HEK293 (cell line): ENCODE measurements at regions not wholly inside any gene's neighbourhood (a gene's known extent, or its start where the extent isn't known, plus 50 kb on each side); places are given as distances from the start of the nearest gene placed in this dataset.

Experiments used
- CTCF ChIA-PET: fragments of 350-600 bp; formaldehyde crosslinking; extraction: SDS; loops from one replicate; lab custom pipeline; 2021; ENCODE audit warnings: antibody characterized with exemption; lab: Yijun Ruan, JAX
- POLR2A ChIA-PET: fragments of 300-600 bp; formaldehyde crosslinking; extraction: SDS; loops from one replicate; lab custom pipeline; 2020; ENCODE audit warnings: antibody characterized with exemption, inconsistent platforms; lab: Yijun Ruan, JAX
- H3K27ac ChIP-seq: fragments of 200-500 bp; sonication (Bioruptor generic); 2 replicates; pipeline ENCODE4 v1.5.1; 2014; ENCODE audit warnings: low read depth, low read length, control low read depth, inconsistent platforms; ENCODE audit errors: extremely low read depth
- H3K36me3 ChIP-seq, 2 experiments: fragments of 200-500 bp in 1 of 2; sonication (Bioruptor generic) in 1 of 2; 1 replicate in 1 of 2; 2 replicates in 1 of 2; pipeline ENCODE4 v1.5.1; 2014 to 2017; ENCODE audit warnings: inconsistent platforms in 2 of 2, low read length in 2 of 2; ENCODE audit not compliant: control insufficient read depth in 2 of 2, insufficient read depth in 1 of 2
- H3K4me1 ChIP-seq: fragments of 200-500 bp; sonication (Bioruptor generic); 2 replicates; pipeline ENCODE4 v1.5.1; 2014; ENCODE audit warnings: mild to moderate bottlenecking, low read length, inconsistent platforms; ENCODE audit not compliant: control insufficient read depth, insufficient read depth
- H3K4me3 ChIP-seq: 2 replicates; pipeline ENCODE4 v1.5.1; 2011; ENCODE audit warnings: low read depth, mild to moderate bottlenecking, control low read depth, low read length, moderate library complexity
- H3K9me3 ChIP-seq: fragments of 200-500 bp; sonication (Bioruptor generic); 2 replicates; pipeline ENCODE4 v1.5.1; 2014; ENCODE audit warnings: low read depth, low read length, inconsistent platforms; ENCODE audit not compliant: control insufficient read depth, insufficient read depth
- HOXC10 ChIP-seq: sonication (generic); formaldehyde crosslinking; IDR thresholded peaks from 2 replicates; pipeline ENCODE4 v1.8.1; 2023; ENCODE audit warnings: mild to moderate bottlenecking, missing genetic modification reagents
- KLF16 ChIP-seq: fragments of 450-650 bp; formaldehyde crosslinking; IDR thresholded peaks from 2 replicates; pipeline ENCODE4 v1.5.1; 2017; ENCODE audit warnings: missing biosample characterization, missing genetic modification characterization
- MEIS1 ChIP-seq: sonication (generic); formaldehyde crosslinking; IDR thresholded peaks from 2 replicates; pipeline ENCODE4 v1.8.1; 2022; ENCODE audit warnings: missing genetic modification reagents, mild to moderate bottlenecking, borderline replicate concordance
- YY1 ChIP-seq: fragments of 450-650 bp; formaldehyde crosslinking; IDR thresholded peaks from 2 replicates; pipeline ENCODE4 v1.5.1; 2018; ENCODE audit warnings: missing biosample characterization, missing genetic modification characterization
- ZBTB1 ChIP-seq: fragments of 450-650 bp; formaldehyde crosslinking; IDR thresholded peaks from 2 replicates; pipeline ENCODE4 v1.5.1; 2016; ENCODE audit warnings: missing biosample characterization, missing genetic modification characterization
- ZNF266 ChIP-seq: fragments of 450-650 bp; formaldehyde crosslinking; IDR thresholded peaks from 2 replicates; pipeline ENCODE4 v1.5.1; 2016; ENCODE audit warnings: missing biosample characterization, missing genetic modification characterization, low read depth
- ZNF350 ChIP-seq: fragments of 450-650 bp; formaldehyde crosslinking; IDR thresholded peaks from 2 replicates; pipeline ENCODE4 v1.5.0; 2017; ENCODE audit warnings: missing biosample characterization, mild to moderate bottlenecking, missing genetic modification characterization
- ZNF37A ChIP-seq: fragments of 450-650 bp; IDR thresholded peaks from 2 replicates; pipeline ENCODE4 v1.5.1; 2018; ENCODE audit warnings: missing biosample characterization, missing genetic modification characterization
- ZNF514 ChIP-seq: fragments of 450-650 bp; formaldehyde crosslinking; IDR thresholded peaks from 2 replicates; pipeline ENCODE4 v1.5.1; 2016; ENCODE audit warnings: missing biosample characterization, missing genetic modification characterization
- ZNF544 ChIP-seq: fragments of 450-650 bp; formaldehyde crosslinking; IDR thresholded peaks from 2 replicates; pipeline ENCODE4 v1.5.0; 2017; ENCODE audit warnings: missing biosample characterization, missing genetic modification characterization
- ZNF571 ChIP-seq: fragments of 450-650 bp; formaldehyde crosslinking; IDR thresholded peaks from 2 replicates; pipeline ENCODE4 v1.5.0; 2017; ENCODE audit warnings: missing biosample characterization, missing genetic modification characterization
- ZNF626 ChIP-seq: fragments of 450-650 bp; sonication (Bioruptor Pico); formaldehyde crosslinking; IDR thresholded peaks from 2 replicates; pipeline ENCODE4 v1.5.1; 2018; ENCODE audit warnings: missing biosample characterization, missing genetic modification characterization, inconsistent platforms
- ZNF654 ChIP-seq: fragments of 450-650 bp; formaldehyde crosslinking; IDR thresholded peaks from 2 replicates; pipeline ENCODE4 v1.5.1; 2016; ENCODE audit warnings: low read depth, missing biosample characterization, missing genetic modification characterization
- TF ChIP-seq, protein P1 (sequence below): fragments of 450-650 bp; formaldehyde crosslinking; IDR thresholded peaks from 2 replicates; pipeline ENCODE4 v1.5.1; 2016; ENCODE audit warnings: missing biosample characterization, missing genetic modification characterization
- TF ChIP-seq, protein P2 (sequence below): fragments of 450-650 bp; formaldehyde crosslinking; IDR thresholded peaks from 2 replicates; pipeline ENCODE4 v1.5.1; 2016; ENCODE audit warnings: missing biosample characterization, missing genetic modification characterization
- TF ChIP-seq, protein P3 (sequence below): fragments of 450-650 bp; formaldehyde crosslinking; IDR thresholded peaks from 2 replicates; pipeline ENCODE4 v1.5.1; 2017; ENCODE audit warnings: missing biosample characterization, missing genetic modification characterization
- TF ChIP-seq, protein P4 (sequence below): fragments of 450-650 bp; formaldehyde crosslinking; IDR thresholded peaks from 2 replicates; pipeline ENCODE4 v1.5.1; 2016; ENCODE audit warnings: missing biosample characterization, missing genetic modification characterization
- TF ChIP-seq, protein P5 (sequence below): fragments of 450-650 bp; IDR thresholded peaks from 2 replicates; pipeline ENCODE4 v1.5.1; 2018; ENCODE audit warnings: missing biosample characterization, mild to moderate bottlenecking, missing genetic modification characterization
- TF ChIP-seq, protein P6 (sequence below): fragments of 450-650 bp; formaldehyde crosslinking; IDR thresholded peaks from 2 replicates; pipeline ENCODE4 v1.5.1; 2016; ENCODE audit warnings: missing biosample characterization, missing genetic modification characterization

DNA sequence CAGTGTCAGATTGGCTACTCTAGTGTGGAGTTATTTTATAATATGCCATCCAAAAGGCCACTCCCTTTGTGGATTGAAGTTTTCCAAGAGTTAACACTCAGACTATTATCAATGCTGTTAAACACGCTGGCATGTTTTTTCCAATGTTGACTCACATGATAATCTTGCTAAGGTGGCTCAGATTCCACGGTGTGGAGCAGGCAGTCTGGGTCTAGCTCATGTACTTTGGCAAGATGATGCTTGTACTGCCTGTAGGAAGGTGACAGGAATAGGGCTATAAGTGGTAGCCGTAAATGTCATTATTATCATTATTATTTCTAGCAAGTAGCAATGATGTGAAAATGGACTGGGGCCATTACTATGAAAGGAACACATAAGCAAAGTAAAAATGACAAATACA lies 79.4 kb upstream of the TBX20 start:
- Histone ChIP-seq H3K4me3 (no peak overlapping the region), H3K36me3 (no peaks in the 10 kb centered on the region), H3K4me1 (no peaks in the 10 kb centered on the region), H3K9me3 (no peaks in the 10 kb centered on the region), H3K27ac (no peak overlapping the region)
- POLR2A ChIA-PET: no interaction called here
- TF ChIP-seq ZNF37A: no peak
- TF ChIP-seq, protein P1, sequence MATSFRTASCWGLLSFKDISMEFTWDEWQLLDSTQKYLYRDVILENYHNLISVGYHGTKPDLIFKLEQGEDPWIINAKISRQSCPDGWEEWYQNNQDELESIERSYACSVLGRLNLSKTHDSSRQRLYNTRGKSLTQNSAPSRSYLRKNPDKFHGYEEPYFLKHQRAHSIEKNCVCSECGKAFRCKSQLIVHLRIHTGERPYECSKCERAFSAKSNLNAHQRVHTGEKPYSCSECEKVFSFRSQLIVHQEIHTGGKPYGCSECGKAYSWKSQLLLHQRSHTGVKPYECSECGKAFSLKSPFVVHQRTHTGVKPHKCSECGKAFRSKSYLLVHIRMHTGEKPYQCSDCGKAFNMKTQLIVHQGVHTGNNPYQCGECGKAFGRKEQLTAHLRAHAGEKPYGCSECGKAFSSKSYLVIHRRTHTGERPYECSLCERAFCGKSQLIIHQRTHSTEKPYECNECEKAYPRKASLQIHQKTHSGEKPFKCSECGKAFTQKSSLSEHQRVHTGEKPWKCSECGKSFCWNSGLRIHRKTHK: no peak
- TF ChIP-seq ZNF544 (tag by site-specific recombination): no peak
- TF ChIP-seq ZNF514 (tag by site-specific recombination): no peak
- TF ChIP-seq ZBTB1: no peak
- TF ChIP-seq, protein P2, sequence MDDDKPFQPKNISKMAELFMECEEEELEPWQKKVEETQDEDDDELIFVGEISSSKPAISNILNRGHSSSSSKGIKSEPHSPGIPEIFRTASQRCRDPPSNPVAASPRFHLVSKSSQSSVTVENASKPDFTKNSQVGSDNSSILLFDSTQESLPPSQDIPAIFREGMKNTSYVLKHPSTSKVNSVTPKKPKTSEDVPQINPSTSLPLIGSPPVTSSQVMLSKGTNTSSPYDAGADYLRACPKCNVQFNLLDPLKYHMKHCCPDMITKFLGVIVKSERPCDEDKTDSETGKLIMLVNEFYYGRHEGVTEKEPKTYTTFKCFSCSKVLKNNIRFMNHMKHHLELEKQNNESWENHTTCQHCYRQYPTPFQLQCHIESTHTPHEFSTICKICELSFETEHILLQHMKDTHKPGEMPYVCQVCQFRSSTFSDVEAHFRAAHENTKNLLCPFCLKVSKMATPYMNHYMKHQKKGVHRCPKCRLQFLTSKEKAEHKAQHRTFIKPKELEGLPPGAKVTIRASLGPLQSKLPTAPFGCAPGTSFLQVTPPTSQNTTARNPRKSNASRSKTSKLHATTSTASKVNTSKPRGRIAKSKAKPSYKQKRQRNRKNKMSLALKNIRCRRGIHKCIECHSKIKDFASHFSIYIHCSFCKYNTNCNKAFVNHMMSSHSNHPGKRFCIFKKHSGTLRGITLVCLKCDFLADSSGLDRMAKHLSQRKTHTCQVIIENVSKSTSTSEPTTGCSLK (tag by site-specific recombination): no peak
- TF ChIP-seq MEIS1 (CRISPR knock-in tag): no peak
- TF ChIP-seq, protein P3, sequence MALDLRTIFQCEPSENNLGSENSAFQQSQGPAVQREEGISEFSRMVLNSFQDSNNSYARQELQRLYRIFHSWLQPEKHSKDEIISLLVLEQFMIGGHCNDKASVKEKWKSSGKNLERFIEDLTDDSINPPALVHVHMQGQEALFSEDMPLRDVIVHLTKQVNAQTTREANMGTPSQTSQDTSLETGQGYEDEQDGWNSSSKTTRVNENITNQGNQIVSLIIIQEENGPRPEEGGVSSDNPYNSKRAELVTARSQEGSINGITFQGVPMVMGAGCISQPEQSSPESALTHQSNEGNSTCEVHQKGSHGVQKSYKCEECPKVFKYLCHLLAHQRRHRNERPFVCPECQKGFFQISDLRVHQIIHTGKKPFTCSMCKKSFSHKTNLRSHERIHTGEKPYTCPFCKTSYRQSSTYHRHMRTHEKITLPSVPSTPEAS (tag by site-specific recombination): no peak
- TF ChIP-seq ZNF654: no peak
- no peak for TF ChIP-seq YY1 (tag by site-specific recombination)
- TF ChIP-seq ZNF571 (tag by site-specific recombination): no peak
- no peak for TF ChIP-seq ZNF626 (tag by site-specific recombination)
- TF ChIP-seq, protein P4, sequence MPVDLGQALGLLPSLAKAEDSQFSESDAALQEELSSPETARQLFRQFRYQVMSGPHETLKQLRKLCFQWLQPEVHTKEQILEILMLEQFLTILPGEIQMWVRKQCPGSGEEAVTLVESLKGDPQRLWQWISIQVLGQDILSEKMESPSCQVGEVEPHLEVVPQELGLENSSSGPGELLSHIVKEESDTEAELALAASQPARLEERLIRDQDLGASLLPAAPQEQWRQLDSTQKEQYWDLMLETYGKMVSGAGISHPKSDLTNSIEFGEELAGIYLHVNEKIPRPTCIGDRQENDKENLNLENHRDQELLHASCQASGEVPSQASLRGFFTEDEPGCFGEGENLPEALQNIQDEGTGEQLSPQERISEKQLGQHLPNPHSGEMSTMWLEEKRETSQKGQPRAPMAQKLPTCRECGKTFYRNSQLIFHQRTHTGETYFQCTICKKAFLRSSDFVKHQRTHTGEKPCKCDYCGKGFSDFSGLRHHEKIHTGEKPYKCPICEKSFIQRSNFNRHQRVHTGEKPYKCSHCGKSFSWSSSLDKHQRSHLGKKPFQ (tag by site-specific recombination): no peak
- TF ChIP-seq, protein P5, sequence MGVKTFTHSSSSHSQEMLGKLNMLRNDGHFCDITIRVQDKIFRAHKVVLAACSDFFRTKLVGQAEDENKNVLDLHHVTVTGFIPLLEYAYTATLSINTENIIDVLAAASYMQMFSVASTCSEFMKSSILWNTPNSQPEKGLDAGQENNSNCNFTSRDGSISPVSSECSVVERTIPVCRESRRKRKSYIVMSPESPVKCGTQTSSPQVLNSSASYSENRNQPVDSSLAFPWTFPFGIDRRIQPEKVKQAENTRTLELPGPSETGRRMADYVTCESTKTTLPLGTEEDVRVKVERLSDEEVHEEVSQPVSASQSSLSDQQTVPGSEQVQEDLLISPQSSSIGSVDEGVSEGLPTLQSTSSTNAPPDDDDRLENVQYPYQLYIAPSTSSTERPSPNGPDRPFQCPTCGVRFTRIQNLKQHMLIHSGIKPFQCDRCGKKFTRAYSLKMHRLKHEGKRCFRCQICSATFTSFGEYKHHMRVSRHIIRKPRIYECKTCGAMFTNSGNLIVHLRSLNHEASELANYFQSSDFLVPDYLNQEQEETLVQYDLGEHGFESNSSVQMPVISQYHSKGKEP (tag by site-specific recombination): no peak
- TF ChIP-seq ZNF350: no peak
- no peak for TF ChIP-seq HOXC10
- TF ChIP-seq ZNF266 (tag by site-specific recombination): no peak
- no peak for TF ChIP-seq KLF16 (tag by site-specific recombination)
- TF ChIP-seq, protein P6, sequence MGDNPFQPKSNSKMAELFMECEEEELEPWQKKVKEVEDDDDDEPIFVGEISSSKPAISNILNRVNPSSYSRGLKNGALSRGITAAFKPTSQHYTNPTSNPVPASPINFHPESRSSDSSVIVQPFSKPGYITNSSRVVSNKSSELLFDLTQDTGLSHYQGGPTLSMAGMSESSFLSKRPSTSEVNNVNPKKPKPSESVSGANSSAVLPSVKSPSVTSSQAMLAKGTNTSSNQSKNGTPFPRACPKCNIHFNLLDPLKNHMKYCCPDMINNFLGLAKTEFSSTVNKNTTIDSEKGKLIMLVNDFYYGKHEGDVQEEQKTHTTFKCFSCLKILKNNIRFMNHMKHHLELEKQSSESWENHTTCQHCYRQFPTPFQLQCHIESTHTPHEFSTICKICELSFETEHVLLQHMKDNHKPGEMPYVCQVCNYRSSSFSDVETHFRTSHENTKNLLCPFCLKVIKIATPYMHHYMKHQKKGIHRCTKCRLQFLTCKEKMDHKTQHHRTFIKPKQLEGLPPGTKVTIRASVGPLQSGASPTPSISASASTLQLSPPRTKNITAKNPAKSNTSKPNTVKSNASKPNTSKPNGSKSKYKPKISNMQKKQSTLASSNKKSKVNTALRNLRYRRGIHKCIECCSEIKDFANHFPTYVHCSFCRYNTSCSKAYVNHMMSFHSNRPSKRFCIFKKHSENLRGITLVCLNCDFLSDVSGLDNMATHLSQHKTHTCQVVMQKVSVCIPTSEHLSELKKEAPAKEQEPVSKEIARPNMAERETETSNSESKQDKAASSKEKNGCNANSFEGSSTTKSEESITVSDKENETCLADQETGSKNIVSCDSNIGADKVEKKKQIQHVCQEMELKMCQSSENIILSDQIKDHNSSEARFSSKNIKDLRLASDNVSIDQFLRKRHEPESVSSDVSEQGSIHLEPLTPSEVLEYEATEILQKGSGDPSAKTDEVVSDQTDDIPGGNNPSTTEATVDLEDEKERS: no peak
- CTCF ChIA-PET: no interaction called here
